ENCODE measurements at regions not wholly inside any gene's neighbourhood (a gene's known extent, or its start where the extent isn't known, plus 50 kb on each side); places are given as distances from the start of the nearest gene placed in this dataset.

GRCh38 chr3:18114894-18115293 lies 310.2 kb downstream of the SATB1 start:
- no peak for TF ChIP-seq CTCF (IDR thresholded peaks at IDR 0.05; ENCODE audit: insufficient read depth, low read depth, low read length)
- TF ChIP-seq EZH2 (IDR thresholded peaks at IDR 0.05; ENCODE audit: insufficient read depth, low read length) = no peak

All from astrocyte (in vitro differentiated cells and primary cell).